H9 (cell line): ENCODE measurements at regions not wholly inside any gene's neighbourhood (a gene's known extent, or its start where the extent isn't known, plus 50 kb on each side); places are given as distances from the start of the nearest gene placed in this dataset.

Experiments used
- DNase-seq: peaks from one replicate; pipeline ENCODE4 v3.0.0-alpha.2; 2017
- H2AFZ ChIP-seq: one replicate; pipeline ENCODE4 v1.6.1; 2013; ENCODE audit warnings: mild to moderate bottlenecking, low read length, control low read depth, moderate library complexity
- H2AK5ac ChIP-seq: 2 replicates; pipeline ENCODE4 v1.6.1; 2013; ENCODE audit warnings: low read length, control low read depth, mixed read lengths; ENCODE audit not compliant: insufficient read length
- H2BK120ac ChIP-seq: one replicate; pipeline ENCODE4 v1.6.1; 2013; ENCODE audit warnings: low read depth, mild to moderate bottlenecking, low read length, control low read depth, inconsistent platforms; ENCODE audit not compliant: poor library complexity, severe bottlenecking
- H2BK12ac ChIP-seq: 2 replicates; pipeline ENCODE4 v1.6.1; 2013; ENCODE audit warnings: low read length, control low read depth, mixed read lengths, low read depth; ENCODE audit not compliant: insufficient read length
- H2BK15ac ChIP-seq: 2 replicates; pipeline ENCODE4 v1.6.1; 2013; ENCODE audit warnings: low read depth, low read length, control low read depth
- H2BK20ac ChIP-seq: one replicate; pipeline ENCODE4 v1.6.1; 2013; ENCODE audit warnings: low read depth, mild to moderate bottlenecking, low read length, control low read depth, inconsistent platforms; ENCODE audit not compliant: poor library complexity, severe bottlenecking
- H2BK5ac ChIP-seq: 2 replicates; pipeline ENCODE4 v1.6.1; 2013; ENCODE audit warnings: low read length, control low read depth, mixed read lengths; ENCODE audit not compliant: insufficient read length
- H3K14ac ChIP-seq: 2 replicates; pipeline ENCODE4 v1.6.1; 2013; ENCODE audit warnings: low read length, control low read depth; ENCODE audit not compliant: insufficient read depth
- H3K18ac ChIP-seq: 2 replicates; pipeline ENCODE4 v1.6.1; 2013; ENCODE audit warnings: low read depth, mild to moderate bottlenecking, mixed read lengths, low read length, control low read depth; ENCODE audit not compliant: insufficient read length
- H3K23ac ChIP-seq: 2 replicates; pipeline ENCODE4 v1.6.1; 2013; ENCODE audit warnings: low read length, control low read depth, mixed read lengths, low read depth; ENCODE audit not compliant: insufficient read length
- H3K23me2 ChIP-seq: 2 replicates; pipeline ENCODE4 v1.6.1; 2013; ENCODE audit warnings: low read depth, mild to moderate bottlenecking, mixed read lengths, low read length, control low read depth; ENCODE audit not compliant: insufficient read length, poor library complexity, severe bottlenecking
- H3K27ac ChIP-seq: 2 replicates; pipeline ENCODE4 v1.5.1; 2013; ENCODE audit warnings: low read length, control low read depth, mixed read lengths, low read depth; ENCODE audit not compliant: insufficient read length
- H3K27me3 ChIP-seq: 2 replicates; pipeline ENCODE4 v1.6.1; 2013; ENCODE audit warnings: low read length, control low read depth, inconsistent platforms; ENCODE audit not compliant: insufficient read depth
- H3K4ac ChIP-seq: 2 replicates; pipeline ENCODE4 v1.6.1; 2013; ENCODE audit warnings: low read depth, mild to moderate bottlenecking, control low read depth, inconsistent platforms, low read length, moderate library complexity
- H3K4me1 ChIP-seq: 2 replicates; pipeline ENCODE4 v1.6.1; 2013; ENCODE audit warnings: low read length, control low read depth, inconsistent platforms; ENCODE audit not compliant: insufficient read depth
- H3K4me2 ChIP-seq: 2 replicates; pipeline ENCODE4 v1.6.1; 2013; ENCODE audit warnings: low read length, control low read depth, mixed read lengths; ENCODE audit not compliant: insufficient read length, insufficient read depth
- H3K56ac ChIP-seq: 2 replicates; pipeline ENCODE4 v1.6.1; 2013; ENCODE audit warnings: low read depth, mild to moderate bottlenecking, mixed read lengths, low read length, control low read depth; ENCODE audit not compliant: insufficient read length
- H3K79me1 ChIP-seq: 2 replicates; pipeline ENCODE4 v1.6.1; 2013; ENCODE audit warnings: low read depth, mild to moderate bottlenecking, moderate library complexity, low read length, control low read depth, inconsistent platforms; ENCODE audit not compliant: insufficient read depth, poor library complexity, severe bottlenecking
- H3K79me2 ChIP-seq: 2 replicates; pipeline ENCODE4 v1.6.1; 2013; ENCODE audit warnings: low read length, control low read depth, inconsistent platforms; ENCODE audit not compliant: insufficient read depth
- H3K9ac ChIP-seq: 2 replicates; pipeline ENCODE4 v1.6.1; 2013; ENCODE audit warnings: low read length, control low read depth, mixed read lengths; ENCODE audit not compliant: insufficient read length; ENCODE audit errors: extremely low read depth
- H3K9me3 ChIP-seq: one replicate; pipeline ENCODE4 v1.6.1; 2013; ENCODE audit warnings: low read depth, low read length, inconsistent platforms; ENCODE audit not compliant: control insufficient read depth
- H3T11ph ChIP-seq: one replicate; pipeline ENCODE4 v1.6.1; 2013; ENCODE audit warnings: mild to moderate bottlenecking, low read length, control low read depth, inconsistent platforms
- H4K20me1 ChIP-seq: one replicate; pipeline ENCODE4 v1.6.1; 2013; ENCODE audit not compliant: control insufficient read depth, insufficient read length, insufficient read depth
- H4K5ac ChIP-seq: 2 replicates; pipeline ENCODE4 v1.6.1; 2013; ENCODE audit warnings: low read depth, mild to moderate bottlenecking, mixed read lengths, low read length, control low read depth; ENCODE audit not compliant: insufficient read length
- H4K8ac ChIP-seq: replicated peaks from 2 replicates; pipeline ENCODE4 v1.6.1; 2013; ENCODE audit warnings: low read length, control low read depth, mixed read lengths, low read depth; ENCODE audit not compliant: insufficient read length
- H4K91ac ChIP-seq: 2 replicates; pipeline ENCODE4 v1.6.1; 2013; ENCODE audit warnings: low read depth, mild to moderate bottlenecking, moderate library complexity, mixed read lengths, low read length, control low read depth; ENCODE audit not compliant: insufficient read length
- H3K27ac Mint-ChIP-seq, 3 experiments: 2 replicates in 2 of 3; 3 replicates in 1 of 3; pipeline ENCODE4 v1.8.0; 2020 to 2021; ENCODE audit warnings: mixed read lengths in 3 of 3, mild to moderate bottlenecking in 1 of 3, moderate library complexity in 1 of 3
- H3K27me3 Mint-ChIP-seq: 2 replicates; pipeline ENCODE4 v1.8.0; 2021; ENCODE audit warnings: low read depth, mild to moderate bottlenecking, moderate library complexity, mixed read lengths
- H3K36me3 Mint-ChIP-seq, 3 experiments: 2 replicates in 2 of 3; 3 replicates in 1 of 3; pipeline ENCODE4 v1.8.0; 2020 to 2021; ENCODE audit warnings: low read depth in 3 of 3, mixed read lengths in 3 of 3; ENCODE audit not compliant: insufficient read depth in 1 of 3
- H3K4me1 Mint-ChIP-seq, 2 experiments: 2 replicates each; pipeline ENCODE4 v1.8.0; 2020; ENCODE audit warnings: mixed read lengths in 2 of 2
- H3K4me3 Mint-ChIP-seq, 2 experiments: 2 replicates in 1 of 2; 3 replicates in 1 of 2; pipeline ENCODE4 v1.8.0; 2020 to 2021; ENCODE audit warnings: mild to moderate bottlenecking in 2 of 2, mixed read lengths in 2 of 2, moderate library complexity in 1 of 2
- H3K9me3 Mint-ChIP-seq, 2 experiments: 2 replicates in 1 of 2; 3 replicates in 1 of 2; pipeline ENCODE4 v1.8.0; 2020; ENCODE audit warnings: mild to moderate bottlenecking in 2 of 2, mixed read lengths in 2 of 2, moderate library complexity in 1 of 2
- WGBS: extraction: QIAGEN DNeasy Blood & Tissue Kit; methylation state at CpG from one replicate; pipeline ENCODE4 v1.1.7; 2013; ENCODE audit warnings: missing lambda C conversion rate, low lambda C conversion rate, mixed read lengths; ENCODE audit not compliant: insufficient read length; ENCODE audit errors: extremely low coverage; 5-methylcytosine and 5-hydroxymethylcytosine counted together
- TF ChIP-seq, protein P1 (sequence below): fragments of 200-600 bp; sonication (generic); conservative IDR thresholded peaks from 3 replicates; pipeline ENCODE4 v1.8.0; 2021; ENCODE audit warnings: antibody characterized with exemption, mild to moderate bottlenecking

DNA sequence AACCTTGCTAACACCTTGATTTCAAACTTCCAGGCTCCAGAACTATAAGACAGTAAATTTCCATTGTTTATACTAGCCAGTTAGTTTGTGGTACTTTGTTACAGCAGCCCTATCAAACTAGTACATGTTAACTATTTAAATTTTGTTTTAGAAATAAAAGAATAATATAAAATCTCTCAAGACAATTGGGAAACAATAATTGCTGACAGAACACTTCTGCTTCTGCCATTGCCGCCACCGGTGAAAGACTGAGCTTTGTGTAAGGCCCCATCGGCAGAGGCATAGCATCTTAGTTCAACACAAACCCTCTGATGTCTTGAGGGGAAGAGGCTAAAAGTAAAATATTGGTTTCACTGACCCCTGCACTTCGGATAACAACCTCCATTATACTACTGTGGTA lies 1607.1 kb upstream of the SEL1L start:
- H3K9me3 ChIP-seq = no peaks in the 10 kb centered on the region
- H3K9ac ChIP-seq = no peak overlapping the region
- H3T11ph ChIP-seq = no peak overlapping the region
- no peak overlapping the region for H3K4me3 Mint-ChIP-seq
- H3K18ac ChIP-seq = no peak overlapping the region
- no peak overlapping the region for H4K5ac ChIP-seq
- H3K27me3 Mint-ChIP-seq = no peaks in the 10 kb centered on the region
- no CpG with 5 or more reads among the region's 4 CpGs for WGBS
- no peaks in the 10 kb centered on the region for H3K23me2 ChIP-seq
- H2BK120ac ChIP-seq = no peak overlapping the region
- H3K14ac ChIP-seq = no peak overlapping the region
- H2BK15ac ChIP-seq = no peak overlapping the region
- H2BK12ac ChIP-seq = no peak overlapping the region
- no peak overlapping the region for H3K27ac Mint-ChIP-seq
- no peaks in the 10 kb centered on the region for H3K4me1 ChIP-seq
- H3K27me3 ChIP-seq = no peaks in the 10 kb centered on the region
- H2AFZ ChIP-seq = no peak overlapping the region
- no peak overlapping the region for H4K8ac ChIP-seq
- no peaks in the 10 kb centered on the region for H3K79me1 ChIP-seq
- no peaks in the 10 kb centered on the region for H3K9me3 Mint-ChIP-seq
- H2BK20ac ChIP-seq = no peak overlapping the region
- TF ChIP-seq, protein P1, sequence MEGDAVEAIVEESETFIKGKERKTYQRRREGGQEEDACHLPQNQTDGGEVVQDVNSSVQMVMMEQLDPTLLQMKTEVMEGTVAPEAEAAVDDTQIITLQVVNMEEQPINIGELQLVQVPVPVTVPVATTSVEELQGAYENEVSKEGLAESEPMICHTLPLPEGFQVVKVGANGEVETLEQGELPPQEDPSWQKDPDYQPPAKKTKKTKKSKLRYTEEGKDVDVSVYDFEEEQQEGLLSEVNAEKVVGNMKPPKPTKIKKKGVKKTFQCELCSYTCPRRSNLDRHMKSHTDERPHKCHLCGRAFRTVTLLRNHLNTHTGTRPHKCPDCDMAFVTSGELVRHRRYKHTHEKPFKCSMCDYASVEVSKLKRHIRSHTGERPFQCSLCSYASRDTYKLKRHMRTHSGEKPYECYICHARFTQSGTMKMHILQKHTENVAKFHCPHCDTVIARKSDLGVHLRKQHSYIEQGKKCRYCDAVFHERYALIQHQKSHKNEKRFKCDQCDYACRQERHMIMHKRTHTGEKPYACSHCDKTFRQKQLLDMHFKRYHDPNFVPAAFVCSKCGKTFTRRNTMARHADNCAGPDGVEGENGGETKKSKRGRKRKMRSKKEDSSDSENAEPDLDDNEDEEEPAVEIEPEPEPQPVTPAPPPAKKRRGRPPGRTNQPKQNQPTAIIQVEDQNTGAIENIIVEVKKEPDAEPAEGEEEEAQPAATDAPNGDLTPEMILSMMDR = no peak
- no peak overlapping the region for H3K23ac ChIP-seq
- H4K91ac ChIP-seq = no peak overlapping the region
- peaks cover 10 to 14% of the 10 kb centered on the region in 2 experiments for H3K4me1 Mint-ChIP-seq
- DNase-seq = no peak
- no peak overlapping the region for H3K4me2 ChIP-seq
- H3K4ac ChIP-seq = no peak overlapping the region
- no peak overlapping the region for H3K27ac ChIP-seq
- H2BK5ac ChIP-seq = no peak overlapping the region
- no peak overlapping the region for H2AK5ac ChIP-seq
- no peaks in the 10 kb centered on the region for H4K20me1 ChIP-seq
- no peak overlapping the region for H3K56ac ChIP-seq
- no peaks in the 10 kb centered on the region for H3K36me3 Mint-ChIP-seq
- H3K79me2 ChIP-seq = no peaks in the 10 kb centered on the region
